Muscle layer of colon (tissue), 2 donors: ENCODE measurements at regions not wholly inside any gene's neighbourhood (a gene's known extent, or its start where the extent isn't known, plus 50 kb on each side); places are given as distances from the start of the nearest gene placed in this dataset.
A peak's percentile ranks its signal among the peaks of the same experiment; 100 is the strongest.

Experiments
- H3K27ac ChIP-seq: one replicate; pipeline ENCODE4 v1.7.0; 2013; ENCODE audit warnings: low read depth, mild to moderate bottlenecking, low read length, moderate library complexity
- H3K27me3 ChIP-seq, 2 donors: one replicate each; pipeline ENCODE4 v1.7.0; 2013; ENCODE audit warnings: low read length in 2 of 2, mild to moderate bottlenecking in 2 of 2; ENCODE audit not compliant: insufficient read depth in 2 of 2, control insufficient read depth in 1 of 2
- H3K36me3 ChIP-seq: one replicate; pipeline ENCODE4 v1.7.0; 2013; ENCODE audit warnings: mild to moderate bottlenecking, low read length; ENCODE audit not compliant: insufficient read depth
- H3K4me1 ChIP-seq: one replicate; pipeline ENCODE4 v1.7.0; 2013; ENCODE audit warnings: mild to moderate bottlenecking, low read length; ENCODE audit not compliant: insufficient read depth
- H3K4me3 ChIP-seq, 2 donors: one replicate each; pipeline ENCODE4 v1.7.0; 2013; ENCODE audit warnings: low read length in 2 of 2, low read depth in 1 of 2, mild to moderate bottlenecking in 1 of 2, moderate library complexity in 1 of 2
- H3K9ac ChIP-seq: one replicate; pipeline ENCODE4 v1.7.0; 2013; ENCODE audit warnings: low read length
- H3K9me3 ChIP-seq: one replicate; pipeline ENCODE4 v1.7.0; 2013; ENCODE audit warnings: mild to moderate bottlenecking, low read length
- donor health status: abdominal sarcoma.
- donor health status: Adenocarcinoma of cecum.

DNA sequence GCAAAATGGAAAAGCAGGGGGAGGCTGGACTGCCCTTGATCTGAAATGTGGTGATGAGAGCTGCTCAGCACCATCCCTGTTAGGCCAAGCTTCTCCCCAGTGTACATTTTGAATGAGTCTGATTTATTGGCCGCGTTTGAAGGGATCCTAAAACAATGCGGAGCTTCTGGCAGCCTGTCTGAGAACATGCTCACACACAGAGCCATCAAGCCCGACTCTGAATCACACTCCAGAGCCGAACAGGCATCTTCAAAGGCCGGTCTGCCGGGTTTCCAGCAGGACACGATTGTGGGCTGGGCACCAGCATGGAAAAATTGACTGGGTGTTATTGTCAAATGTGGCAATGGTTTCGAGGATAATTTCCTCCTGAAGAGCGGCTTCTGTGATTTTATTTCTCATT lies 235.9 kb downstream of the TFAP2C start:
- no peaks in the 10 kb centered on the region for H3K9me3 ChIP-seq
- peak overlapping the region; percentile 51 for H3K27ac ChIP-seq
- no peak overlapping the region for H3K4me3 ChIP-seq
- peaks cover 20% of the 10 kb centered on the region for H3K4me1 ChIP-seq
- no peak overlapping the region for H3K9ac ChIP-seq
- no peaks in the 10 kb centered on the region for H3K27me3 ChIP-seq
- H3K36me3 ChIP-seq, result no peaks in the 10 kb centered on the region

- no peaks in the 10 kb centered on the region for H3K9me3 ChIP-seq
- H3K4me3 ChIP-seq, result no peak overlapping the region
- H3K4me1 ChIP-seq, result peaks cover 14% of the 10 kb centered on the region
- H3K27me3 ChIP-seq, result no peaks in the 10 kb centered on the region
- H3K27ac ChIP-seq, result no peak overlapping the region
- no peaks in the 10 kb centered on the region for H3K36me3 ChIP-seq
- H3K9ac ChIP-seq, result no peak overlapping the region
Measured at GRCh38 chr20:56867128-56867527, 238.0 kb downstream of the TFAP2C start.

DNA sequence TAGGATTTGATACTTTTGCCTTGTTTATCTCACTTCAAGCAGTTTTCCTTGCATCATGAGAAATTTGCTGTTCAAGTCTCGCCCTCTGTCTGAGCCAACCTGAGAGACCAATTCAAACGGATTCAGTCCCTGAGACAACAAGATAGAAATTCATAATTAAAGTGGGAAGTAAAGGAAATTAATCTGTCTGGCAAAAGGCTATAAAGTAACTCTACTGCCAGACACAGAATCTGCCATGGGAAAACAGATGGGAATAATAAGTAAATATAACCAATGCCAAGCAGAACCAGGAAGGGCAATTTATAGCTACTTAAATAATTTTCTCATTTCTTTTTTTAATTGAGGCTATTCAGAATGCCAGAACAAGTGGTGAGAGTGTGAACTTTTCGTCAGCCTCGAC lies 239.6 kb downstream of the TFAP2C start:
- H3K27me3 ChIP-seq, result no peaks in the 10 kb centered on the region
- no peak overlapping the region for H3K4me3 ChIP-seq
- no peak overlapping the region for H3K27ac ChIP-seq
- no peak overlapping the region for H3K9ac ChIP-seq
- H3K4me1 ChIP-seq, result peaks cover 14% of the 10 kb centered on the region
- H3K36me3 ChIP-seq, result no peaks in the 10 kb centered on the region
- no peaks in the 10 kb centered on the region for H3K9me3 ChIP-seq

DNA sequence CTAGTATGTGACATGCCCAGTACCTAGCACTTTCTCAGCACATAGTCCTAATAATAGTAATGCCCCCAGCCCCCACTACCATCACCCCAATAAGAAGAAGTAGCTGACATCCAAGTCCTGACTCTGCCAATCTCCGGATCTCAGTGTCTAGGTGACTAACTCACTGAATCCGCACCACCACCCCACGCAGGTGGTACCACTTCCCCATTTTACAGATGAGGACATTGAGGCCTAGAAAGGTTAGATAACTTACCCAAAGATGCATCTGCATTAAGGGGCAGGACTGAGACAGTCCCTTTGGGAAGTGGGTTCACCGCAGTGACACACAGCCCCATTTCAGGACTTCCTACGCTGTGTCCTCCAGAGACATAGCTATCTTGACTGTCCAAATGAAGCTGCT lies 241.2 kb downstream of the TFAP2C start:
- H3K9me3 ChIP-seq, result no peaks in the 10 kb centered on the region
- peaks cover 12% of the 10 kb centered on the region for H3K4me1 ChIP-seq
- no peak overlapping the region for H3K27ac ChIP-seq
- no peaks in the 10 kb centered on the region for H3K36me3 ChIP-seq
- H3K4me3 ChIP-seq, result no peak overlapping the region
- no peaks in the 10 kb centered on the region for H3K27me3 ChIP-seq
- H3K9ac ChIP-seq, result no peak overlapping the region

GRCh38 chr20:56871691-56872090 lies 242.6 kb downstream of the TFAP2C start:
- Histone ChIP-seq H3K27ac (no peak overlapping the region), H3K27me3 (no peaks in the 10 kb centered on the region), H3K9ac (no peak overlapping the region), H3K9me3 (no peaks in the 10 kb centered on the region), H3K4me1 (peaks cover 8% of the 10 kb centered on the region), H3K4me3 (no peak overlapping the region), H3K36me3 (no peaks in the 10 kb centered on the region)

DNA sequence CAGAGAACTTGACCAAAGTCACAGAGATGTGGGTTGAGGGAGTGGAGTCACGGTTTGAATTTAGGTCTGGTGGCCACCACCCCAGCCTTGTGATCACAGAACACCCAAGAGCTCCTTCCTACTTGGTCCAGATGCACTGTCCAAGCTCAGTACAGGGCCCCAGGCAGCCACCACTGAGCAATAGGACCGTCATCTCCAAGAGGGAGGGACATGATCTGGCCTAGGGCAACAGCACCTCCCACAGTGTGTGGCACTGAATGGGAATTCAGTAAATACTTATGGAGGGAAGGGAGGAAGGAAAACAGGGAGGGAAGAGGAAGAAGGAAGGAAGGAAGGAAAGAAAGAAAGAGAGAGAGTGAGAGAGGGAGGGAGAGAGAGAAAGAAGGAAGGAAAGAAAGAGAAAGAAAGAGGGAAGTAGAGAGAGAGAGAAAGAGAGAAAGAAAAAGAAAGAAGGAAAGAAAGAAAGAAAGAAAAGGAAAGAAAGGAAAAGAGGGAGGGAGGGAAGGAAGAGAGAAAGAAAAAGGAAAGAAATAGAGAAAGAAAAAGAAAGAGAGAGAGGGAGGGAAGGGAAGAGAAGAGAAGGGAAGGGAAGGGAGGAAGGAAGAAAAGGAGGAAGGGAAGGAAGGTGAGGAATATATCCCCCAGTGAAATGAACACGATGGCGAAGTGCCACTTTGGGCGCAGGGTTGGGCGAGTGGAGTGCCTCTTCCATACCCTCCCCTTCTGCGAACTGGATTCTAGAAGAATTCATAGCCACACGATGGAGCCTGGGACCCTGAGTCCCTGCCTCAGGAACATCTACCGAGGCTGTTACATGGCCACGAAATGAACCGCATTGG lies 243.7 kb downstream of the TFAP2C start:
- H3K9ac ChIP-seq, result no peak overlapping the region
- no peaks in the 10 kb centered on the region for H3K36me3 ChIP-seq
- no peak overlapping the region for H3K4me3 ChIP-seq
- H3K27ac ChIP-seq, result no peak overlapping the region
- no peaks in the 10 kb centered on the region for H3K9me3 ChIP-seq
- H3K4me1 ChIP-seq, result peaks cover 8% of the 10 kb centered on the region
- H3K27me3 ChIP-seq, result no peaks in the 10 kb centered on the region

- Histone ChIP-seq H3K4me3 (no peak overlapping the region), H3K4me1 (peaks cover 8% of the 10 kb centered on the region), H3K36me3 (no peaks in the 10 kb centered on the region), H3K27me3 (no peaks in the 10 kb centered on the region), H3K9me3 (no peaks in the 10 kb centered on the region), H3K27ac (no peak overlapping the region), H3K9ac (no peak overlapping the region)
Measured at GRCh38 chr20:56873836-56874235, 244.7 kb downstream of the TFAP2C start.

GRCh38 chr20:56875052-56875659 lies 246.1 kb downstream of the TFAP2C start:
- no peaks in the 10 kb centered on the region for H3K27me3 ChIP-seq
- H3K27ac ChIP-seq, result peak overlapping the region; percentile 20
- no peaks in the 10 kb centered on the region for H3K36me3 ChIP-seq
- H3K4me3 ChIP-seq, result no peak overlapping the region
- H3K9ac ChIP-seq, result no peak overlapping the region
- peaks cover 8% of the 10 kb centered on the region for H3K4me1 ChIP-seq
- H3K9me3 ChIP-seq, result no peaks in the 10 kb centered on the region

DNA sequence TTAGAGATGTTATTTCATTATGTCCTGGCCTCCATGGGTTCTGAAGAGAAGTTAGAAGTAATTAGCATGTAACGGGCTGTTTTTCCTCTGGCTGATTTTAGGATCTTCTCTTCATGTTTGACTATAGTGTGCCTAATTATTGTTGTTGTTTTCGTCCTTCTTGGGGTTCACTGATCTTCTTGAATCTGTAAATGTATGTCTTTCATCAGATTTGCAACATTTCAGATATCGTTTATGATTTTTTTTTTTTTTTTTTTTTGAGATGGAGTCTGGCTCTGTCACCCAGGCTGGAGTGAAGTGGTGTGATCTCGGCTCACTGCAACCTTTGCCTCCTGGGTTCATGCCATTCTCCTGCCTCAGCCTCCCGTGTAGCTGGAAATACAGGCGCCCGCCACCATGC lies 246.7 kb downstream of the TFAP2C start:
- Histone ChIP-seq H3K36me3 (no peaks in the 10 kb centered on the region), H3K9ac (no peak overlapping the region), H3K9me3 (no peaks in the 10 kb centered on the region), H3K27ac (no peak overlapping the region), H3K4me3 (no peak overlapping the region), H3K4me1 (peaks cover 8% of the 10 kb centered on the region), H3K27me3 (no peaks in the 10 kb centered on the region)

DNA sequence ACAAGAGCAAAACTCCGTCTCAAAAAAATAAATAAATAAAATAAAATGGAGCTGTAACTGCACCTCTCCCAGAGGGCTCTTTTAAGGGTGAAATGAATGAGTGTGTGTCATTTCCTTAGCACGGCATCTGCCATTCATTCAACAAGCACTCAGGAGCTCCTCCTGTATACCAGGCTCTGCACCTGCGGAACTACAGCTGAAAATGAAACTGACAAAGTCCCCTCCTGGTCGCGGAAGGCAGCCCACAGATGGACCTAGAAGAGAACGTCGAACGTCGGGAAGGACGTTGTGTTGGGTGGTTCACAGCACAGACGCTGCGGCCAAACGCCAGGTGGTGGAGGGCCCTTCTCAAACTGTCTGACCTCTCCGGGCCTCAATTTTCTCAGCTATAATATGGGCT lies 256.4 kb downstream of the TFAP2C start:
- no peaks in the 10 kb centered on the region for H3K27me3 ChIP-seq
- H3K27ac ChIP-seq, result no peak overlapping the region
- H3K9me3 ChIP-seq, result no peaks in the 10 kb centered on the region
- no peaks in the 10 kb centered on the region for H3K36me3 ChIP-seq
- no peak overlapping the region for H3K9ac ChIP-seq
- H3K4me1 ChIP-seq, result no peaks in the 10 kb centered on the region
- no peak overlapping the region for H3K4me3 ChIP-seq

DNA sequence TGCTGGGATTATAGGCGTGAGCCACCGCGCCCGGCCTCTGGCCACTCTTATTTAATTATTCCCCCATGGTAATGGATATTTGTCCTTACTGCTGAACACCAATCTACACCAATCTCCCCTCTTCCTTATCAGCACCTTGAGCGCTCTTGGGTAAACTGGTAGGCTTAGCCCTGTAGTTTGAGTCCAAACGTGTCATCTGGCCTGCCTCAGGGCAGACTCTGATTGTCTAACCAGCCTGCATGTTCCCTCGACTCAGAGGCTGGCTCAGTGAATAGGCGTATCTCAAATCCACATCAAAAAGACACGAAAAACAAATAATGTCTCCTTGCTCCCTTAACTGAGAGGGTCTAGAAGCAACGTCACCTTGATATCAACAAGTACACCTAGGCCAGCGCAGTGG lies 260.9 kb downstream of the TFAP2C start:
- Histone ChIP-seq H3K27me3 (no peaks in the 10 kb centered on the region), H3K9me3 (no peaks in the 10 kb centered on the region), H3K4me3 (no peak overlapping the region), H3K9ac (no peak overlapping the region), H3K36me3 (no peaks in the 10 kb centered on the region), H3K27ac (no peak overlapping the region), H3K4me1 (no peaks in the 10 kb centered on the region)
